ENCODE measurements at regions not wholly inside any gene's neighbourhood (a gene's known extent, or its start where the extent isn't known, plus 50 kb on each side); places are given as distances from the start of the nearest gene placed in this dataset.

- TF ChIP-seq CTCF (conservative IDR thresholded peaks at IDR 0.05) (no peak), ZFX (IDR thresholded peaks at IDR 0.05) (no peak)
Observed at GRCh38 chr13:44627441-44627840, 51.3 kb upstream of the TSC22D1 start.
